HepG2 (cell line): ENCODE measurements at regions not wholly inside any gene's neighbourhood (a gene's known extent, or its start where the extent isn't known, plus 50 kb on each side); places are given as distances from the start of the nearest gene placed in this dataset.

Experiments used
- CENPBD1 ChIP-seq: sonication (generic); formaldehyde crosslinking; IDR thresholded peaks from 2 replicates; pipeline ENCODE4 v1.8.0; 2022; ENCODE audit warnings: missing genetic modification reagents, low read depth, mild to moderate bottlenecking, borderline replicate concordance
- CREB1 ChIP-seq, 2 experiments: fragments of 450-650 bp in 1 of 2; IDR thresholded peaks; 2 replicates each; pipeline ENCODE4 v1.6.1; 2016 to 2017; ENCODE audit warnings: control low read depth in 1 of 2, mild to moderate bottlenecking in 1 of 2, missing compliant biosample characterization in 1 of 2, missing genetic modification characterization in 1 of 2
- DMAP1 ChIP-seq: IDR thresholded peaks from 2 replicates; pipeline ENCODE4 v1.6.1; 2016
- FOXA1 ChIP-seq, 2 experiments: fragments of 450-650 bp in 1 of 2; sonication (generic) in 1 of 2; formaldehyde crosslinking in 1 of 2; IDR thresholded peaks; 2 replicates each; pipeline versions ENCODE4 v1.4.0 to v1.6.1; 2016 to 2020; ENCODE audit warnings: missing genetic modification reagents in 1 of 2
- GLI4 ChIP-seq: sonication (generic); formaldehyde crosslinking; IDR thresholded peaks from 2 replicates; pipeline ENCODE4 v1.5.1; 2020; ENCODE audit warnings: missing genetic modification reagents, mild to moderate bottlenecking, moderate library complexity, borderline replicate concordance
- HHEX ChIP-seq: IDR thresholded peaks from 2 replicates; pipeline ENCODE4 v1.6.1; 2016; ENCODE audit warnings: control low read depth
- HMGXB4 ChIP-seq, 2 experiments: sonication (generic) in 1 of 2; formaldehyde crosslinking in 1 of 2; IDR thresholded peaks; 2 replicates each; pipeline versions ENCODE4 v1.4.0 to v1.6.1; 2018 to 2020; ENCODE audit warnings: missing genetic modification reagents in 2 of 2, borderline replicate concordance in 1 of 2, low read depth in 1 of 2, mild to moderate bottlenecking in 1 of 2, missing biosample characterization in 1 of 2
- HOXA7 ChIP-seq: sonication (generic); formaldehyde crosslinking; IDR thresholded peaks from 2 replicates; pipeline ENCODE4 v1.8.1; 2022; ENCODE audit warnings: mild to moderate bottlenecking, missing genetic modification reagents, moderate library complexity
- IRF1 ChIP-seq: sonication (generic); formaldehyde crosslinking; IDR thresholded peaks from 2 replicates; pipeline ENCODE4 v1.4.0; 2020; ENCODE audit warnings: low read depth, mild to moderate bottlenecking, missing genetic modification reagents
- KLF13 ChIP-seq: sonication (generic); formaldehyde crosslinking; IDR thresholded peaks from 2 replicates; pipeline ENCODE4 v1.4.0; 2020; ENCODE audit warnings: mild to moderate bottlenecking, missing genetic modification reagents
- LBX2 ChIP-seq: sonication (generic); formaldehyde crosslinking; IDR thresholded peaks from 2 replicates; pipeline ENCODE4 v1.5.0; 2020; ENCODE audit warnings: missing genetic modification reagents, mild to moderate bottlenecking, borderline replicate concordance
- MTA1 ChIP-seq: sonication (generic); formaldehyde crosslinking; IDR thresholded peaks from 2 replicates; pipeline ENCODE4 v1.4.0; 2020; ENCODE audit warnings: missing genetic modification reagents, mild to moderate bottlenecking, borderline replicate concordance
- POLR2A ChIP-seq, 2 experiments: IDR thresholded peaks; 2 replicates each; pipeline ENCODE4 v1.6.1; 2011; ENCODE audit warnings: low read depth in 2 of 2, low read length in 2 of 2, mild to moderate bottlenecking in 1 of 2, moderate library complexity in 1 of 2; ENCODE audit not compliant: insufficient read depth in 1 of 2
- SMAD1 ChIP-seq: sonication (generic); formaldehyde crosslinking; IDR thresholded peaks from 2 replicates; pipeline ENCODE4 v1.4.0; 2020; ENCODE audit warnings: missing genetic modification reagents, low read depth, mild to moderate bottlenecking, borderline replicate concordance
- SMYD3 ChIP-seq: sonication (generic); formaldehyde crosslinking; IDR thresholded peaks from 2 replicates; pipeline ENCODE4 v1.8.1; 2023; ENCODE audit warnings: mild to moderate bottlenecking, missing genetic modification reagents
- TCF12 ChIP-seq, 2 experiments: fragments of 450-650 bp in 1 of 2; sonication (generic) in 1 of 2; formaldehyde crosslinking in 1 of 2; IDR thresholded peaks; 2 replicates each; pipeline versions ENCODE4 v1.6.1 to v1.8.0; 2017 to 2022; ENCODE audit warnings: antibody characterized with exemption in 1 of 2, mild to moderate bottlenecking in 1 of 2, missing genetic modification reagents in 1 of 2, moderate library complexity in 1 of 2
- U2AF2 ChIP-seq: fragments of 200-400 bp; formaldehyde crosslinking; IDR thresholded peaks from 2 replicates; pipeline ENCODE4 v1.6.1; 2017; ENCODE audit warnings: low read depth, mild to moderate bottlenecking, low read length
- ZBTB39 ChIP-seq: sonication (generic); formaldehyde crosslinking; IDR thresholded peaks from 2 replicates; pipeline ENCODE4 v1.5.0; 2020; ENCODE audit warnings: missing genetic modification reagents
- ZFX ChIP-seq: sonication (generic); formaldehyde crosslinking; IDR thresholded peaks from 2 replicates; pipeline ENCODE4 v1.4.0; 2020; ENCODE audit warnings: mild to moderate bottlenecking, low read depth, missing genetic modification reagents, moderate library complexity
- ZNF816 ChIP-seq: sonication (generic); formaldehyde crosslinking; IDR thresholded peaks from 2 replicates; pipeline ENCODE4 v1.8.0; 2022; ENCODE audit warnings: missing genetic modification reagents, mild to moderate bottlenecking, borderline replicate concordance
- ZSCAN21 ChIP-seq: sonication (generic); formaldehyde crosslinking; IDR thresholded peaks from 2 replicates; pipeline ENCODE4 v1.8.0; 2022; ENCODE audit warnings: mild to moderate bottlenecking, missing genetic modification reagents, moderate library complexity, borderline replicate concordance

- TF ChIP-seq U2AF2: no peak
- TF ChIP-seq SMYD3 (CRISPR knock-in tag): no peak
- TF ChIP-seq MTA1: 0 out of 2 replicates have a peak, but pooled peaks have one; percentile 51
- TF ChIP-seq KLF13 (CRISPR knock-in tag): no peak
- TF ChIP-seq ZBTB39 (CRISPR knock-in tag): no peak
- no peak; the same call in 1 of the 2 replicates for TF ChIP-seq ZSCAN21 (CRISPR knock-in tag)
- TF ChIP-seq FOXA1 (IDR thresholded peaks at IDR 0.05): no peak
- no peak; the same call in 1 of the 2 replicates for TF ChIP-seq FOXA1 (CRISPR knock-in tag; IDR thresholded peaks at IDR 0.05)
- TF ChIP-seq IRF1 (CRISPR knock-in tag): no peak
- no peak for TF ChIP-seq POLR2A (IDR thresholded peaks at IDR 0.05; ENCODE audit: insufficient read depth in 1 of 2, low read depth in 2 of 2, low read length in 2 of 2)
- TF ChIP-seq CREB1 (IDR thresholded peaks at IDR 0.05): no peak
- TF ChIP-seq CREB1 (CRISPR knock-in tag; IDR thresholded peaks at IDR 0.05): no peak
- peak; percentile 43 to 70; a peak in 2 of 4 replicates for TF ChIP-seq HMGXB4 (CRISPR knock-in tag; IDR thresholded peaks at IDR 0.05; ENCODE audit: borderline replicate concordance in 1 of 2, low read depth in 1 of 2)
- no peak for TF ChIP-seq DMAP1 (CRISPR knock-in tag)
- no peak for TF ChIP-seq LBX2 (CRISPR knock-in tag)
- TF ChIP-seq SMAD1 (CRISPR knock-in tag): peak; percentile 40; the same call in 1 of the 2 replicates
- TF ChIP-seq TCF12 (IDR thresholded peaks at IDR 0.05): no peak
- no peak for TF ChIP-seq TCF12 (CRISPR knock-in tag; IDR thresholded peaks at IDR 0.05)
- TF ChIP-seq ZNF816 (CRISPR knock-in tag): no peak
- TF ChIP-seq ZFX (CRISPR knock-in tag): peak; percentile 46; the same call in 1 of the 2 replicates
- TF ChIP-seq GLI4 (CRISPR knock-in tag): no peak
- no peak for TF ChIP-seq CENPBD1 (CRISPR knock-in tag)
- TF ChIP-seq HOXA7 (CRISPR knock-in tag): no peak
- no peak for TF ChIP-seq HHEX (CRISPR knock-in tag)
These were observed 74.5 kb upstream of the DYNLRB2 start (continued) for GRCh38 chr16:80466024-80466987.
